Stimulated activated CD4-positive, alpha-beta T cell treated with anti-CD3 and anti-CD28 coated beads, Interleukin-4, amount 100 ng/mL, for 48 hours (primary cell): ENCODE measurements at regions not wholly inside any gene's neighbourhood (a gene's known extent, or its start where the extent isn't known, plus 50 kb on each side); places are given as distances from the start of the nearest gene placed in this dataset.
"Not testable (repeated sequence)": the region's sequence is repeated elsewhere in the genome, so short reads cannot be mapped to it uniquely, and the experiment has no call there.

Experiments used
- DNase-seq, 2 donors: peaks; one replicate each; pipeline ENCODE4 v3.0.0-alpha.2; 2020; ENCODE audit warnings: low read depth in 2 of 2

DNA sequence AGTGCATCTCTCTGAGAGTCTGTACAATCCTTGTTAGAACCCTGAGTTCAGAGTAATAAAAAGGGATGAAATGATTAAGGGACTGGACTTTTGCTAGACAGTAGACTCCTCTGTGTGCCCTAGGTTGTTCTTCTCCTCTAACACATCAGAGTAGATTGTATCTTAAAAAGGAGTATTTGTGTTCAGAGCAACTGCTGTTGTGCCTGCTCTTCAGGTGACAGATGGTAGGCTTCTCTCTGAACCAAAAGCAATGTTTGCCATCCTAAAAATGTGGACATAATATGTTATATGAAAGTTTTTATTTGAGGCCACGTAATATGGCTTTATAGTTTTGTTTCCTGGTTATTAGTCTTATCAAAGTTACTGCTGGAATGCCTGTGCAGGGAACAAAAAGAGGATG lies 588.6 kb upstream of the FAT1 start:
- no peak for DNase-seq

DNA sequence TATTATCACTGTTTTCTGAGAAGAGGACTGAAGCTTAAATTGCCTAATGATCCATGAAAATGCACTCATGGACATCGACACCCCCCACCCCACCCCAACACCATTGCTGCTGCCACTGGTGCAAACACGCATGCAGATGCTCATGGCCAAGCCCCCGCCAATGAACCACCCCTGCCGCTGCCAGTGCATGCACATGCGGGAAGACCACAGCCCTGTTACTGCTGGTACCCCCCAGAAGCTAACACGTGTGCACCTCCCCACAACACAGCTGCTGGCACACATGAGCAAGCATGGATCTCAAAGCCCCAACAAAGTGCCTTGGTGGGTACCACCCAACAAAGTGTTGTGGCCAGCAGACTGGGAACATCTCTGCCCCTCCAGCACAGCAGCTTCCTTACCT lies 594.1 kb upstream of the FAT1 start:
- no peak for DNase-seq

DNA sequence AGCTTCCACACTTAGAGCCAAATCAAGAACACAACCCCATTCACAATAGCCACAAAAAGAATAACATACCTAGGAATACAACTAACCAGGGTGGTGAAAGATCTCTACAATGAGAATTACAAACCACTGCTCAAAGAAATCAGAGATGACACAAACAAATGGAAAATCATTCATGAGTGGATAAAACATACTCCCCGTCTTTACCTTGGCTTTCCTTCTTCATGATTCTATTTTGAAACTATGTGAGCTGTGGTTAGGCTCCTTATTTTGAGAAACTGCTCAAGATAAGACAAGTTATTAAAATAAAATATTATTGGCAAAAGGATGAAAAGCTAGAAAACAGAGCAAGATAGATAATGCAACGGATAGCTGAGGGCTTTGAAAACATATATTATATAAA lies 598.1 kb upstream of the FAT1 start:
- no peak for DNase-seq

DNA sequence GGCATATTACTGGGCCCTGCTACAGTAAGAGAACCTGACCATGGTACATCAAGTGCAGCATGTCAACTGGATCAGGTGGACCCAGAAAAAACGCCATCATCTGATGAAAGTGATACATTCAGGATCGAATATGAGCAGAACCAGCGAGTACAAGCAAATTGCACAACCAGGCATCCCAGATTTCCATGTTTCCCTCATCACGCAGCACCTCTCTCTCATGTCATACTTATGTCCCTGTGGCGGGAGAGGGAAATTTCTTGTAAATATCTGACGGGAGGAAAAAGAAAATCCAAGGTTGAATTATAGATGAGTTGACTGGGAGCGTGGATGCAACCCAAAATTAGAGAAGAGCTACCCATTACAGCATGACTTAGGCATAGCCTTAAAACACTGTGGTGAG lies 608.5 kb upstream of the FAT1 start:
- no peak for DNase-seq

DNA sequence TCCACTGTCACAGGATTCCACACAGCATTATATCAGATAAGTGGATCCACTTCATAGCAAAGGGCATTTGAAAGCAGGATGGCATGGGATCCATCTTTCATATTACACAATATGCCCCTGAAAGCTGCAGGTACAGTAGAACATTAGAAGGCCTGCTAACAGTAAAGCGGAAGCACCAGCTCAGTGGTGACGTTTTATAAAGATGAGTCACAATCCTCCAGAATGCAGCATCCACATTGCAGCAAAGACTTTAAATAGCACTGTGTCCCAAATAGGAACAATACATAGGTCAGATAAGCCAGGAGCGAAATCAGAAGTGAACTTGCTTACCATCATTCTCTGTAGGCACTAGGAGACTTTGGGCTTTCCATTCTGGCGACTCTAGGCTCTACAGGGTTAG lies 609.5 kb upstream of the FAT1 start:
- no peak for DNase-seq

DNA sequence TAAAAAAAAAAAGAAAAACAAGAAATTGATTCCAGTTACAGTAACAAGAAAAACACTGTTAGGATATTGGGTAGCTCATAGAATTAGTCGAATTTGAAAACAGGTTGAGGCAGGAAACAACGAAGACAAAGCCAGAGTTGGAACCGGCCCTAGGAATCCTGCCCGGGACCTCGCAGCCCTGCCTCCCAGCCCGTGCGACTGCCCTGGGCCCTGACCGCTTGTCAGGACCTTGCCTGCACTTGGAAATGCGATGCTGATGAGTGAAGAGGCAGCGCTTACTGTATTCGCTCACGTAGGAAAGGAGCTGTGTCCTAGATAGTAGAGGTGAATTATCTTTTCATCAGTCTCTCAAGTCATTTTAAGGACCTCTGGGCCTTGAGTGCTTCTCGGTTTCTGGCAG lies 611.7 kb upstream of the FAT1 start:
- DNase-seq, result no peak

- DNase-seq, result no peak
Observed at GRCh38 chr4:187354740-187355139, 631.1 kb upstream of the FAT1 start.

GRCh38 chr4:187357045-187357643 lies 633.5 kb upstream of the FAT1 start:
- DNase-seq, result no peak

DNA sequence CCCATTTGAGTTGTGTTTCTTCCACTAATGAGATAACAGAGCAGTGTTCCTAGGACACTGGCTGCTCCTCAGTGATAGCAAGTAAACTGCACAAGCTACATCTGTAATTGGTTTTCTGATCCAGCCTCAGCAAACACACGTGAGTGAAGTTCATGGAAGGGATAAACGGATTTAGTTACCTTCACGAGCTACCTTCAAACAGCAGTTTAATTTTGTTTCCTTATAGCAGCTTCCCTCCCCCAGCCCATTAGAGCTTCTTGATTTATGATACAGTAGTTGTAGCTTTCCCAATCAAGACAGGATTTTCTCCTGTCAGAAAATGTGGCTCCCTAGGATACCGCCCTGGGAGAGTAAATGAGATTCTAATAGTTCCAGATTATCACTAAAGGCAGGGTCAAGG lies 634.2 kb upstream of the FAT1 start:
- DNase-seq, result no peak

DNA sequence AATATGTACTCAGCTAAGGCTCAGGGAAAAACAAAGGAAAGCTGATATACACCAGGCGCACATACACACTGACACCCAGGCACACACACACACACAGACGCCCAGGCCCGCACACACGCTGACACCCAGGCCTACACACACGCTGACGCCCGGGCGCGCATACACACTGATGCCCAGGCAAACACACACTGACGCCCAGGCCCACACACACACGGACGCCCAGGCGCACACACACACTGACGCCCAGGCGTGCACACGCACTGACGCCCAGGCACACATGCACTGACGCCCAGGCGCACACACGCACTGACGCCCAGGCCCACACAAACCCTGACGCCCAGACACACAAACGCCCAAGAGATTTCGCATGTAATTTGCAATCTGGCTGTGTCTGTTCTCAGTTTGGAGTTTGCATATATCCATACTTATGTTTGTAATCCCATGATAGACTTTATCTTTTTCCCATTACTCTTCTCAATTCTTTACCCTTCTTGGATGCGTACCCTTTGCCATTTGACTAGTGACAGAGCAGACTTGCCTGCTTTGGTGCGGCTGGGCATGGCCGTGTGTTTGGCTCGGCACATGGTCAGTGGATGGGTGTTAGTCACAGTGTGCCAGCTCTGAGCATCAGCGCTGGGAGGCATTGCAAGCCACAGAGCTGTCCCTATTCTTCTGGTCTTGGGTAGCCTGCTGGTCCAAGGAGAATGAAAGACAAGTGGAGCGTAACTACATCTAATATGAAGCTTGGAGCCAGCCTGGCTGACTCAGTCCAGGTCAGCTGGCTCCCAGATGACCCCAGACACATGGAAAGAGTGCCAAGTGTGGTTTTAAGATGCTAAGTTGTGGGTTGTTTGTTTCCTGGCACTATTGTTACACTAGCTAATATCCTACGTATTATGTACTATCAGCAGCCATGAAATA lies 632.4 kb upstream of the ZFP42 start:
- no peak for DNase-seq

DNA sequence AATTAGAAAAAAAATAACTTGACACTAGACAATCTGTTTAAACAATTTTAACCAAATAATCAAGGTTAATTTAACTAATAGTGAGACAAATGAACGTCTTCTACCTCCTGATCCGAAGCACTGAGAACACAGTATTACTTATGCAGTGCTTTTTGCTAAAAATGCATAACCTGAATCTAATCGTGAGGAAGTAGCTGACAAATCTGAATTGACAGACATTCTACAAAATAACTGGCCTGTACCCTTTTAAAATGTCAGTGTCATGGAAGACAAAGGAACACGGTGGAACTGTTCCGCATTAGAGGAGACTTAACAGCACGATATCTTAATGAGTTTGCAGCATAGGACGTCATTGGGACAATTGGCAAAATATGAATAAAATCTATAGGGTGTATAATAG lies 631.2 kb upstream of the ZFP42 start:
- DNase-seq, result no peak

- no peak for DNase-seq
Observed at GRCh38 chr4:187364851-187365250, 630.7 kb upstream of the ZFP42 start.

DNA sequence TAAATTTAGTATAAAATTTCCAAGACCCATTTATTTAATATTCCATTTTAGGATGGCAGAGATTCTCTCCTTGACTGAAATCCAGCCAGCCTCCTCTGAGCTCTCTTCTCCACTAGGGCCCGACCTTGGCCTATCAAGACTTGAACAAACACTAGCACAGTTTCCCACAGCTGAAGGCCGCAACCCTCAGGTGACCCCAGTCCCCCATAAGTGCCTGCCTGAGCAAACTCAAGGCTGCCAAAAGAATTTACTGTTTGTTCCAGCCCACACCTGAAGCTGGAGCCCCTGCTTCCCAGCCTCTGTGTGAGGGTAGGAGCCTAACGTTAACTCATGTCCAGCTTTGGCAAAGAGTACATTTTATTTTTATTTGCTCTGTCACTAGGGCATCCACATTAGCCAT lies 629.0 kb upstream of the ZFP42 start:
- no peak for DNase-seq

DNA sequence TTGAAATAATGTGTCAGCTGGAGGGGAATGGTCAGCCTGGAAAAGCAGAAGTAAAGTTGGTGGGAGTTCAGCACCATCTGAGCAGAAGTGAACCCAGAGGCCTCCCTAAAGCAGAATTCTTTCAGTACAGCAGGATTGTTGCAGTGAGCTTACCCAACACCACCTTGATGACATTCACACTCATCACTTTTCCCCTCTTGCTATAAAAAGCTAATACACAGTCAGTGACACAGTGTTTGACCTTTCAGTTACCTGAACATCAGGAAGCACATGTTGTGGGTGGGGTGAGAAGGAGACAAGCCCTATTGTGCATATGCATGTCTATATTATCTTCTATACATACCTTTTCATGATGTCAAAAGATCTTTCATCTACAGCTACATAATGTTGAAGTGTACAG lies 624.7 kb upstream of the ZFP42 start:
- no peak for DNase-seq

- no peak for DNase-seq
Observed at GRCh38 chr4:187378441-187378840, 617.1 kb upstream of the ZFP42 start.

DNA sequence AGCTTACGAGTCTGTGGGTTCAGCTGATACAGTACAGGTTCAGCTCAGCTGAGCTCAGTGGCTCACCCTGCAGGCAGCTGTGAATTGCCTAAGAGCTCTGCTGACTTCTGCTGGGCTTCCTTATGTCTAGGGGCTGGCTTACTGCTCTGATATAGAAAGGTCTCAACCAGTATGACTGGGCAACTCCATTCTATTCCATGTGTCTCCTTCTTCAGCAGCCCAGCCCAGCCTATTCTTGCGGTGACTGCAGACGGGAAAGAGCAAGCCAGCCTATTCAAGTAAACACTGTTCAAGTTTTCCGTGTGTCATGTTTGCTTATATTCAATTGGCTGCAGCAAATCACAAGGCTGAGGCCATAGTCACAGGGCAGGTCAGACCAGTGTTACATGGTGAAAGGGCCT lies 615.4 kb upstream of the ZFP42 start:
- DNase-seq, result no peak

DNA sequence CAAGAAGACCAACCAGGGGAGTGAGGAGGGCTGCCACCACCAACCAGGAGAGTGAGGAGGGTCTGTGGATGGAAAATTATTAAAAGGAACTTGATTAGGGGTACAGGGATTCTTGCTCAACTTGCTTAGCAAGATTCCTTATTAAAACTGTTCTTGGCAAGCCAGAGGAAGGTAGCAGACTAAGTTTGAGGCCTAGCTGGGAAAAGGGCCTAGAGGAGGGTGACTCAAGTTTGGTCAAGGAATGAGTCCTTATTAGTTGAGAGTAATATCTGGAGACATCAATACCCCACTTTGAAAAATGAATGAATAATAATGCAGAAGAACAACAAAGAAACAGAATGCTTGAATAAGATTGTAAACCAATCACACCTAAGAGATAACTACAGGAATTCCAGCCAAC lies 612.4 kb upstream of the ZFP42 start:
- DNase-seq, result no peak

DNA sequence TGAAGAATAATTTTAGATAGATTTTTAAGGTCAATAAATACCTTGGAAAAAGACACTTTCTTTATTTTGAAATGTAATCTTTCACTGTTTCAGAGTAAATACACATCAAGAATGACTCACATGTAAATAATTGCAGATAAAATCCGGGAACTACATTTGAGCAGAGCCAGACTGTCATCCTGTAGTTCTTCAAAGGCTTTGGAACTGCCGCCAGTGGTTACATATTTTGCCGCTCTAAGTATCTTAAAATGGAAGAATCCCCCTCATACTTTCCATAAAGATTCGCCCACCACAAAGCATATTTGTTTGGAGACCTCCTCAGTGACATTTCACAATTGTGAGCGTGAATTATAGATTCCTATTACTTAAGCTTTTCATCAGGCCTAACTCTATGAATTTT lies 607.8 kb upstream of the ZFP42 start:
- no peak for DNase-seq

- no peak for DNase-seq
Observed at GRCh38 chr4:187389420-187389819, 606.2 kb upstream of the ZFP42 start.

GRCh38 chr4:187390646-187391045 lies 604.9 kb upstream of the ZFP42 start:
- DNase-seq, result no peak

DNA sequence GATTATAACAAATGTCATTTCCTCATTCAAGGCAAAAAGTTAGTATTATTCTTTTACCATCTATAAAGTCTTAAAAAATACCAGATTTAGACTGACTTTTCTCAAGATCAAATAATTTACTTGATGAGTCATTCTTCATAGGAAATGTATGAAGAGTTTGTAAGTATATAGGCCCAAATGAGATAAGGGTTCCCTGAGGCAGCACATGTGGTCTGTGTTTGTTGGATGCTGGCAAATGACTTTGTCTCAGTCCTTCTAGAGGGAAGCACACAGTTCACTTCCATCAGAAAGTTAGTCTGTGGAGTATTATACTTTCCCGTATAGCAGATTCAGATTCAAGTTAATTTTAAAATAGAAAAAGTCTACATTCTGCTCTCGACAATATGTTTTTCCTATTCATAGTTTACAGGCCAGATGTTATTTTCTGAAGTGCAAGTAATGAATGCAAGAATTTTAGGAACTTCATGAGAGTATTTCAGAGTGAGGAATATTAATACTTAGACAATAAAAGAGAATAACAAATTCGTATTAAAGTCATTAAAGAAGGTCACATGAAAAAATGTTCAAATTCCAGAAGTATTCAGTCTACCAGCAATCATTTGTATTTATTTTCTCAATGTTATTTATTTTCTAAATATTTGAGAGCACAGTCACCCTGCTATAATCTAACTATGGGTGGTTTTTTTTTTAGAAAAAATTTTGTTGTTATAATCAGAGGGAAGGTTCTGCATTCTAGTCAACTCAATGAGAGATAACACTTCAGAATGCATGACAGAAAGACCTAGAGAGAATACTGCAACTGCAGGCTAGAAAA lies 601.8 kb upstream of the ZFP42 start:
- no peak for DNase-seq

- no peak for DNase-seq
Observed at GRCh38 chr4:187396106-187396505, 599.5 kb upstream of the ZFP42 start.

GRCh38 chr4:187408447-187408846 lies 587.1 kb upstream of the ZFP42 start:
- not testable (repeated sequence) for DNase-seq
